HG03108 (cell line): ENCODE measurements at regions not wholly inside any gene's neighbourhood (a gene's known extent, or its start where the extent isn't known, plus 50 kb on each side); places are given as distances from the start of the nearest gene placed in this dataset.

Experiments
- ATAC-seq: cut with Tn5 transposase; IDR thresholded peaks from one replicate; pipeline ENCODE4 v1.9.1; 2021; ENCODE audit warnings: moderate library complexity; ENCODE audit not compliant: unreplicated experiment

DNA sequence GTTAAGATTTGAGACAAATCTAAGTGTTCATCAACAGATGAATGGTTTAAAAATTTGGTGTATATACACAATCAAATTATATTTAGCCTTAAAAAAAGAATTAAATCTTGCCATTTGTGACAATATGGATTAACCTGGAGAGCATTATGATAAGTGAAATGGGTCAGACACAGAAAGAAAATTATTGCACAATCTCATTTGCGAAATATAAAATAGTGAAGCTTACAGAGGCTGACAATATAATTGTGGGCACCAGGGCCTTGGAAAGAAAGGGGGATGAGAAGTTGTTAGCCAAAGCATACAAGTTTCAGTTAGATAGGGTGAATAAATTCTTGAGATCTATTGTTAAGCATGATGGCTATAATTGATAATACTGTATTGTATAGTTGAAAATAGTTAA, 883.0 kb downstream of the TECRL start:
- ATAC-seq = no peak

DNA sequence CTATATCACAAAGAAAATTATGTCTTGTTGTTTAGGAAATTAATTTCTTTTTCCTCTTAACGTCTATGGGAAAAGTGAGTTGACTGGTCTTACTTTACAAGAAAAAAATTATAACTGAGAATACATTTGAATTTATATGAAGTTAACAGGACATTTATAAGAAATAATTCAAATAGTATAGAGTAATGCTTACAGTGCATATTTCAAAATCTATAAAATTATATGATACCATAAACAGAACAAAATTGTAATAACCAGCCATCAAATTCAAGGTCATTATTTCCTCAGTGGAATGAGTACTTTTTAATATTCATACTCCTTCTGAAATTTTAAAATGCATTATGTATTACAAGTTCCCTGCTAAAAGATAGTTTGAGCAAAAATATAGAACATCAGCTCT, 884.5 kb downstream of the TECRL start:
- no peak for ATAC-seq

DNA sequence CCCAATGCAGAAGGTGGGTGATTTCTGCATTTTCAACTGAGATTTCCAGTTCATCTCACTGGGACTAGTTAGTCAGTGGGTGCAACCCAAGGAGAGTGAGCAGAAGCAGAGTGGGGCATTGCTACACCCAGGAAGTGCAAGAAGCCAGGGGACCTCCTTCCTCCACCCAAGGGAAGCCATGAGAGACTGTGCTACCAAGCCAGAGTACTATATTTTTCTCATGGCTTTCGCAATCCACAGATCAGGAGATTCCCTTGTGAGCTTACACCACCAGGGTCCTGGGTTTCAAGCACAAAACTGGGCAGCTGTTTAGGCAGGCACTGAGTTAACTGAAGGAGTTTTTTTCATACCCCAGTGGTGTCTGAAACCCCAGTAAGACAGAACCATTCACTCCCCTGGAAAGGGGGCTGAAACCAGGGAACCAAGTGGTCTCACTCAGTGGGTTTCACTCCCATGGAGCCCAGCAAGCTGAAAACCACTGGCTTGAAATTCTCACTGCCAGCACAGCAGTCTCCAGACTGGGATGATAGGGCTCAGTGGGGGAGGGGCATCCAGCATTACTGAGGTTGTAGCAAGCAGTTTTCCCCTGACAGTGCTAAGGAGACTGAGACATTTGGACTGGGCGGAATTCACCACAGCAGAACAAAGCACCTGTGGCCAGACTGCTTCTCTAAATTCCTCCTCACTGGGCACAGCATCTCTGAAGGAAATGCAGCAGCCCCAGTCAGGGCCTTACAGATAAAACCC, 903.4 kb downstream of the TECRL start:
- ATAC-seq = no peak

DNA sequence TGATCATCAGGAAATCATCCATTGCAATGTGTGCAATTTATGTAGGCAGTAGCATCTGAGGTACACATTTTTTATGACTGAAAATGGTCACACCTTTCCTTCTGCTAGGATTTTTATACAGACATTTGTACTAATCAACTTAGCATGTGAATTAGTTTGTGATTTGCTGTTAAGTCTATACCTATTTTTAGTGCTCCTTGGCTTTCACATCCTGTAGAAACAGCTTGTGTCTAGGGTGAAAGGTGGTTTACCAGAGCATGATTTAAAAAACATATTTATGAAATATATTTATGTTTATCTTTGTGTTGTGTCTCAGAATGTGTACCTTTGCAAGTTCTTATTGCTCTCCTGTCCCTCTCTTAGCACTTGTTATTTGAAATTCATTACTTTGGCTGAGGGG, 916.0 kb downstream of the TECRL start:
- ATAC-seq = no peak

DNA sequence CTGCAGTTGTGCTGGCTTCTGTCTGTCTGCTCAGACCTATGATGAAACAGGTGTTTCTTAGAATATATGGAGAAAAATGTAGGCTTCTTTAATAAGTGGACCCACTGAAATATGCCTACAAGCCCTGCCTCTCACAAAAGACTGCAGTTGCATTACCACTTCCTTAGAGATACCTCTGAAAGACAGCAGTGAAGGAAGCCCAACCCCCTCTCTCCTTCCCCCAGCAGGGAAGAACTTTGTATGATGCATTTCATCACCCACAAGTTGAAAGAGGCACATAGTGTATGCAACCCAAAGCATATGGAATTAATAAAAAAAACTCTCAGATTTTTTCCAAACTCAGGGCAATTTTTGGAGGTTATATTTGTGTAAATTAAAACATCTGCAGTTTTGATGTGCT, 916.7 kb downstream of the TECRL start:
- no peak for ATAC-seq

DNA sequence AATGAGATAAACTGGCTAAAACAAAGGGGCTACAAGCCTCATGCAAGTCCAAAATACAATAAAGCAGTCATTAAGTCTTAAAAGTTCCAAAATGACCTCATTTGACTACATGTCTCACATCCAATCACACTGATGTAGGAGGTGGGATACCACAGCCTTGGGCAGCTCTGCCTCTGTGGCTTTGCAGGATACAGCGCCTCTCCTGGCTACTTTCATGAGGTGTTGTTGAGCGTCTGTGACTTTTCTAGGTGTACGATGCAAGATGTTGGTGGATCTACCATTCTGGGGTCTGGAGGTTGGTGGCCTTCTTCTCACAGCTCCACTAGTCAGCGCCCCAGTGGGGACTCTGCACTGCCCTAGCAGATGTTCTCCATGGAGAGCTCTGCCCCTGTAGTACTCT, 944.9 kb downstream of the TECRL start:
- no peak for ATAC-seq

DNA sequence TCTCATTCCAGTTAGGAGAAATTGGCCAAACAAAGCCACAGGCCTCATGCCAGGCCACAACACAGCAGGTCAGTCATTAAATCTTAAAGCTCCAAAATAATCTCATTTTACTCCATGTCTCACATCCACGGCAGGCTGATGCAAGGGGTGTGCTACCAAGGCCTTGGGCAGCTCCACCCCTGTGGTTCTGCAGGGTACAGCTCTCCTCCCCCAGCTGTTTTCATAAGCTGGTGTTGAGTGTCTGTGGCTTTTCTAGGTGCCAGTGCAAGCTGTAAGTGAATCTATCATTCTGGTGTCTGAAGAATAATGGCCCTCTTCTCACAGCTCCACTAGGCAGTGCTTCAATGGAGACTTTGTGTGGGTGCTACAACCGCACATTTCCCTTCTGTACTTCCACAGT, 949.2 kb downstream of the TECRL start:
- no peak for ATAC-seq

DNA sequence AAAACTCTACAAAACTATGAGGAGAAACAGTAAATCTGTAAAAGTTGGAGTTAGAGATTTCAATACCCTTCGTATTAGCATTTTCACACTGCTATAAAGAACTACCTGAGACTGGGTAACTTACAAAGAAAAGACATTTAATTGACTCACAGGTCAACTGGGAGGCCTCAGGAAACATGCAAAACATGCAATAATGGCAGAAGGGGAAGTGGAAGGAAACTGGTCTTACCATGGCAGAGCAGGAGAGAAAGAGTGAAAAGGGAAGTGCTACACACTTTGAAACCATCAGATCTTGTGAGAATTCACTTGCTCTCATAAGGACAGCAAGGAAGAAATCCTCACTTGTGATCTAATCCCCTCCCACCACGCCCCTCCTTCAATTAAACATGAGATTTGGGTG, 949.9 kb downstream of the TECRL start:
- ATAC-seq = no peak

DNA sequence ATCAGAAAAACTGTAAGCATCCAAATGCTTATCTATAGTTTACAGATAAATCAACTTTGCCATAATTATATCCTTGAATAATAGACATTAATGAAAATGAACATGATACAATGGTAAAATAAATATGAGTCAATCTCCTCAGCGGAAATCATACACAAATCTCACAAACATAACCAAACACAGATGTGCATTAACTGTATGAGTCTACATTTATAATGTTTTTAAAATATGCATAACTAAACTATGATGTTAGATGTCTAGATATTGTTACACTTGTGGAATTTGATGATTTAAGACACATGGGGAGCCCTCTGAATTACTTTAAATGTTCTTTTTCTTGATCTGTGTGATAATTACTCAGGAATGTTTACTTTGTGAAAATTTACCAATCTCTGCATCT, 951.2 kb downstream of the TECRL start:
- no peak for ATAC-seq

DNA sequence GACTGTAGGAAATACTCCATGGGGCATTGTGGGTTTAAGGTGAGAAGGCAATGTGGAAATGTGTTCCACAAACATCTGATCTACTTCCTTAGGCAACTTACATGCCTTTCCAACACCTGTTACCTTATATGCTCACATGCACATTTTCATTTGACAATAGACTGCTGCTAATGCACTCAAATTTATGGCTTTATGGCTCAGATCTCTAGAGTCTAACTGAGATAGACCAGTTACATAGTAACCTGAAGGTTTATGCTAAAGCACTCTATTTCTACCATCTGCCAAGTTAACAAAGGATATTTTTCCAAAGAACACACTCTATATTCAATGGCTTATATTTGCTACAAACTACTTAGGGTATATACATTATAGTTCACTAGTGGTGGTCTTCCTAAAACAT, 969.0 kb downstream of the TECRL start:
- ATAC-seq = no peak

DNA sequence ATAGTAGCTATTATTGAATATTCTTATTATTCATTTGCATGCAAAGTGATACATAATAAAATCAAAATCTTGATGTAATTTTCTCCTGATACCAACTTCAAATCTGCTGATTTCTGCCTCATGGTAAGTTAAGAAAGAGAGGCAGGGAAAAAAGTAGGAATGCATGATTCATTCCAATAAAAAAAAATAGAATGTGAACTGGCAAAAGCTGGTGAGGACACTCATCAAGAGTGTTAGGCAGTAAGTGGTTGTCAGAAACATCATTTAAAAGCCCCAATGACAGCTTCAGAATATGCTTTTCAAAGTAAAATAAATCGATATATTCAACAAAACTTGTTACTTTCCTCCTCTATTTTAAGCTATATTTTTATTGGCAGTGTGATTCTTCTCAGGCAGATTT, 979.1 kb downstream of the TECRL start:
- ATAC-seq = no peak

DNA sequence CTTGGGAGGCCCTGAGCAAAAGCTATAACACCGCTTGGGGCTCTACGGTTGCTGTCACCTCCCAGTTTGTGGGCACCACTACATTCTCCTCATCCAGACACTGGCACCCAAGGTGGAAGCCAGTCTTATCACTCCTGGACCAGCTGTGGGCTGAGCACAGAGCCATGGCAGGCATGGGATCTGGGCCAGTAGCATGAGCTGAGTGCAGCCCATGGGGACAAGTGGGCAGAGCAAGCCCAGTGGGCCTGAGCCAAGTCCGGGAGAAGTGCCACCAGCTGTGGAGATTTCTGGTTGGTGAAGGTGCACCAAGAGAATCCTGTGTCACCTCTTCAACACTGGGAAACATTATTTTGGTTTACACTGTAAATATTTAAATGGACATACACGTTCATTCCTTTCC, 1013.0 kb downstream of the TECRL start:
- ATAC-seq = no peak

DNA sequence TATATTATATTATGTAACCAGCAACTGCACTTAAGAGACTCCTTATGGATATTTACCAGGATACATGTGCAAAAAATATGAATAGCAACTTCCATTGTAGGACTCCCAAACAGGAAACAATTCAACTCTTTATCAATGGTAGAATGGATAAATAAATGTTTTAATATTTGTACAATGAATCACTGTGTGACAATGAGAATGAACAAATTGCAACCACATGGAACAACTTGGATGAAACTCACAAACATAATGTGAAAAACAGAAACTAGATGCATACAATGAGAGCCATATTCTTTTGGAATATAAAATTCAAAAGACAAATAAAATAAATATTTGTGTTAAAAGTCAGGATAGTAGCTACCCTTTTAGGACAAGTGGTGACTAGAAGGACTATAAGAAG, 1015.7 kb downstream of the TECRL start:
- no peak for ATAC-seq

DNA sequence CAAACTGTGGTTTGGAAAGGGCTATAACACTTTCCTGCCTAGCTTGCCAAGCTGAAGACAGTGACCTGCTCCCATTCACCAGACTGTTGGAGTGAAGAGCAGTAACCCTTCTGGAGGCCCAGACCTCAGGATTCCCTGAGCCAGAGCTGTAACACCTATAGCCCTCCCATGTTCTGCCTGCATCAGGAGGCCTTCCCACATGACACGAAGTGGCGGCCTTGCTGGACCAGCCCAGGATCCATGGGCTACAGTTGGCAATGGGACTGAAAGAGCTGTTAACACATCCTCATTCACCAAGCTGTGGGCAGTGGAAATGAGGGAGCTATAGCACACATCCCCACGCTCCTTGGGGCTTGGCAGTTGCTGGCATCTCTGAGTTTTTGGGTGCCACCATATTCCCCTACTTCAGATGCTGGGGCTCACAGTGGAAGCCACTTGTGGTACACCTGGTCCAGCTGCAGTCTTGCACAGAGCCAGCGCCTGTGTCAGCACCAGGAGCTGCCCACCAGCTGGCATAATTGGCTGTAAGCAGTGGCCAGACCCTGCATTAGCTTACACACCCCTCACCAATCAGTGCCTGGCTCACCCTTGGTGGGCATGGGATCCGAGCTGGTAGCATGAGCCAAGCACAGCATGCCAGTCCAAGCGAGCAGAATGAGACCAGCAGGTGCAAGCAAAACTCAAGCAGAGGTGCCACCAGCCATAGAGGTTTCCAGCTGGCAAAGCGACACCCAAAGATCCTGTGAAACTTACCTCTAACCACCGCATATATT, 1029.3 kb downstream of the TECRL start:
- no peak for ATAC-seq

DNA sequence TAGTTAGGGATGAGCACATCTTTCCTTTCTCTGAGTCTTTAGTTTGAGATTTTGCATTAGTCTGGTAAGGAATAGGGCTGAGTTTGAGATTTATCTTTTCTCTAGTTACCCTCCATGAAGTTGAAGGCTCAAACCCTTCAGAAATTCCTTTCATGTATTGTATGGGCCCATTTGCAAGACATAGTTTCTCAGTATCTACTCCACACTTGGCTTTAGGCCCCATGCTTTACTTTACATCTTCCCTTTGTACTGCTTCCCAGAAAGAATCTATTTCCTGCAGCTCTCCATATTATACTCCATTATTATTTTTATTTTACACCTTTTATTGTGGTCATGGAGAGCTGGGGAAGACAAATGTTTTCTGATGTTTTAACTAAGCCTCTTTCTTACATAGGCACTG, 1038.2 kb downstream of the TECRL start:
- no peak for ATAC-seq

DNA sequence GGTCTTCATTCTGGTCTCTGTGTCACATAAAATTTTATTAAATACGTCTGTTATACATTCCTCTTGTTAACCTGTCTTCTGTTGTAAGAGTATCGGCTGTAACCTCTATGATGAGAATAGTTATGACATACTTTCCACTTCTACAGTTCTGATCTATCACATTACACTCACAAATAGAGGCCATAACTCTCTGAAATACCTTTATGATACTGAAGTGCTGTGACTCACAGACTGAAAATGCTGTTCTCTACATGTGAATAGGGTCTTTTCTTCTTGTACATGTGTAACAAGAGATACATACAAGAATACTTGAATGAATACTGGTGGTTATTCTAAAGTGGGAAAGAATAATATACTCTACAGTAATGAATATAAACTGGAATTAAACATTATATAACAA, 1047.6 kb downstream of the TECRL start:
- ATAC-seq = no peak

DNA sequence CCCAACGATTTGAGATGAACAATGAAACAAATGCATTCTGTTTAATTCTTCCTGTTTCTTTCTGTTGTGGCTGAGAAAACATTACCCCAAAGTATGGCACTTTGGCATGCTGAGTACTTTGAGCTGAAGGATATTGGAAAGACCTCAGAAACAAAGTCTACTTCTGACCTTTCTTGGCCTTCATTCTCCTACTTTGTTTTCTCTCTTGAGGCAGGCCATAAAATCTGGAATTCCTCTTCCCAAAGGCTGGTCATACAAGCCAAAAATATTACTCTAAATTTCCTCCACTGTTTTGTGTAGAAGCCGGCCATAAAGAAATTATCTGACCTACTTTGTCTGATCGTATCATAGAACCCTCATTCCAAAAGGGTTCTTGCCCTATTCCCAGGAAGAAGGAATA, 1048.2 kb downstream of the TECRL start:
- ATAC-seq = no peak

DNA sequence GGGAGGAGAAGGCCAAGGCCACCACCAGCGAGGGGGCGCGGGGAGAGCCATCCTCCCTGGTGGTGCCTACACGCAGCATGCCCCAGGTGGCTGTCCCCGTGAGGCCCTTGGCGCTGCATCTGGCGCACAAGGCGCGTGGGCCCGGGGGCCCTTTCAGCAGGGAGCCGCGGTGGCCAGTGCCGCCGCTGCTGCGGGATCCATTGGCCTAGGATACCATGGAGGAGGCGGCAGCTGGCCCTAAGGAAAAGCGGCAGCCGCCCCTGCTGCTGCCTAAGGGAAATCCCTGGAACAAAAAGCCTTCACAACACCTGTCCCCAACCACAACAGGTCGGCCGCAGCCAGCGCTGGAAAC, 1059.6 kb downstream of the TECRL start:
- ATAC-seq = no peak

DNA sequence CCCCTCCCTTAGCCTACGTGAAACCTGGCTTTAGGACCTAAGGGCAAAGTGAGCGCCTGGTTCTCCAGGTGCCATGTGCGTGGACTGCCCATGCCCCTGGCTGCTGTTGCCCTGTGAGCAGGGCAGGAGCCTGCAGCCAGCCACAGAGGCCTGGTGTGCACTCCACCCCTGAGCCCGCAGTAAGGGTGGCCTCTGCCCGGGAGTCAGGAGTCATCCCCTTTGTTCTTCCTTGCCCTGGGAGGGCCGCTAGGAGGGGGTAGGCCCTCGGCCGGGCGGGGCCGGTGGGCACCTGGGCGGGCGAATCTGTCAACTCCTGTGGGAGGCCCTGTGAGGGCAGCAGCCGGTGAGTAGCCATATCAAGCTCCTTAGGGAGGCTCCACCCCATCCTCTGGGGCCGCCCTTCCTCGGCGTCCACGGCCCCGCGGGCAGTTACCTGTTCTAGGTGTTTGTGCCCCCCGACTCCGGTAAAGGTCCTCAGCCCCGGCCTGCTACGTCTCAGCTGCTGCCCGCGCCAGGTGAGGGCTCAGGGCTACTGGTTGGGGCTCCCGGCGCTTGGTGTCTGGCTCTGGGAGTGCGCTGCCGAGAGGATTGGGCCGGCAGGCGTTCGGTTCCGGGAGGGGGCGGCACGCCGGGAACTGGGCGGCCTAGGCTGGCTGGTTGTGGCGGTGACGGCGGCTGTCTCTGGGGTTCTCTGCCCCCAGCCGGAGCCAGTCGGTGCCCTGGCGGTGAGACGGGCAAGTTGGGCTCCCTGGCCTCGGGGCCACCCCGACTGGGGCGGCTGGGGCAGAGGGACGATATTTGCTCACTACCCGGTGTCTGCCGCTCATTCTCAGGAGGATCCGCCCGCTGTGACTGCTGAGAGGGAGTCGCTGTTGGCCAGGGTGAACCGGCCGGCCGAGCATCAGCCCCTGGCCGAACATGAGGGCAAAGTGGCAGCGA, 1060.2 kb downstream of the TECRL start:
- ATAC-seq = no peak

DNA sequence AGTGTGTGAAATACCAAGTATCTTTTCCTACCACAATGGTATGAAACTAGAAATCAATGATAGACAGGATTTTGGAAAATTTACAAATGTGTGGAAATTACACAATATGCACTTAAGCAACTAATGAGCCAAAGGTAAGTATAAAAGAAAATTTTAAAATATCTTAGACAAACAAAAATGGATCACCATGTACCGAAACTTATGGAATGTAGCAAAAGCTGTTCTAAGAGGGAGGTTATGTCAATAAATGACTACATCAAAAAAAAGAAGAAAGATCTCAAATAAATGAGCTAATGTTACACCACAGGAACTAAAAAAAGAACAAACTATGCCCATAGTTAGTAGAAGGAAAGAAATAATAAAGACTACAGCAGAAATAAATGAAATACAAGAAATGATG, 1084.1 kb downstream of the TECRL start:
- no peak for ATAC-seq

DNA sequence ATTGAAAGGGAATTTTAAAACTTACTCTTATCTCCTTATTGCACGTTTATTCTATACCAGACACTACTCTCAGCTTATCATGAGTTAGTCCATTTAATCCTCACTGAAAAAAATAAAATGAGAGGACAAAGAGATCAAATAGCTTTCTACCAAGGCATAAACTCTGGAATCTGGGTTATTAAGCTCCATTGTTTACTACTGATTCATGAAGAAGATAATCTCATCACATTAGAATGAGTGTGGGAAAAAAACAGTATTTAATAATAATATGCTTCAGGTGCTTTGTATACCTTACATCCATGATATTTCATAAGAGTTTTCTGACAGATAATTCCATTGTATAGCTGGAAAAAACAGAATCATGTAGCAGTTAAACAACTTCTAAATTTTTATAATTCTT, 1092.6 kb downstream of the TECRL start:
- no peak for ATAC-seq

DNA sequence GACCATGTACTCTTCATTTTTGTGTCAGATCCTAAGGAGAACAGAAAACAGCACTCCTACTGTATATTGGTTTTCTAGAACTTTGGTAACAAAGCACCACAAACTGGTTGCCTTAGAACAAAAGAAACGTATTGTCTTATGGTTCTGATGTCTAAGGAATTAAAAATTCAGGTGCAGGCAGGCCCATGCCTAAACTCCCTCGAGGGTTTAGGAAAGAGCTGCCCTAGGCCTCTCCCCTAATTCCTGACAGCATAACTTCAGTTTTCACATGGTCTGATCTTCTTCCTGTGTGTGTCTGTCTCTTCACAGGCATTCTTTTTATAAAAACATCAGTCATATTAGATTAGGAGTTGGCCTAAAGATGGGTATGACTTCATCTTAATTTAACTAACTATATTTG, 1093.6 kb downstream of the TECRL start:
- no peak for ATAC-seq
